ENCODE measurements at regions not wholly inside any gene's neighbourhood (a gene's known extent, or its start where the extent isn't known, plus 50 kb on each side); places are given as distances from the start of the nearest gene placed in this dataset.
"Not testable (repeated sequence)": the region's sequence is repeated elsewhere in the genome, so short reads cannot be mapped to it uniquely, and the experiment has no call there.

- Mint-ChIP-seq H3K27ac (no peak overlapping the region), H3K4me3 (no peak overlapping the region), H3K9me3 (no peaks in the 10 kb centered on the region), H3K36me3 (ENCODE audit: low read depth) (no peaks in the 10 kb centered on the region), H3K4me1 (ENCODE audit: low read depth) (no peaks in the 10 kb centered on the region), H3K27me3 (peaks cover 11% of the 10 kb centered on the region)
- ATAC-seq (no peak), DNase-seq (no peak)
- CTCF ChIA-PET, result no interaction called here
- TF ChIP-seq, protein P1, sequence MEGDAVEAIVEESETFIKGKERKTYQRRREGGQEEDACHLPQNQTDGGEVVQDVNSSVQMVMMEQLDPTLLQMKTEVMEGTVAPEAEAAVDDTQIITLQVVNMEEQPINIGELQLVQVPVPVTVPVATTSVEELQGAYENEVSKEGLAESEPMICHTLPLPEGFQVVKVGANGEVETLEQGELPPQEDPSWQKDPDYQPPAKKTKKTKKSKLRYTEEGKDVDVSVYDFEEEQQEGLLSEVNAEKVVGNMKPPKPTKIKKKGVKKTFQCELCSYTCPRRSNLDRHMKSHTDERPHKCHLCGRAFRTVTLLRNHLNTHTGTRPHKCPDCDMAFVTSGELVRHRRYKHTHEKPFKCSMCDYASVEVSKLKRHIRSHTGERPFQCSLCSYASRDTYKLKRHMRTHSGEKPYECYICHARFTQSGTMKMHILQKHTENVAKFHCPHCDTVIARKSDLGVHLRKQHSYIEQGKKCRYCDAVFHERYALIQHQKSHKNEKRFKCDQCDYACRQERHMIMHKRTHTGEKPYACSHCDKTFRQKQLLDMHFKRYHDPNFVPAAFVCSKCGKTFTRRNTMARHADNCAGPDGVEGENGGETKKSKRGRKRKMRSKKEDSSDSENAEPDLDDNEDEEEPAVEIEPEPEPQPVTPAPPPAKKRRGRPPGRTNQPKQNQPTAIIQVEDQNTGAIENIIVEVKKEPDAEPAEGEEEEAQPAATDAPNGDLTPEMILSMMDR (IDR thresholded peaks at IDR 0.05), result no peak
- POLR2A ChIA-PET, result no interaction called here
- intact Hi-C loops (cut with micrococcal nuclease), result no loop called here
Measured at GRCh38 chr10:45111509-45111908, 110.8 kb downstream of the ZNF22 start.

DNA sequence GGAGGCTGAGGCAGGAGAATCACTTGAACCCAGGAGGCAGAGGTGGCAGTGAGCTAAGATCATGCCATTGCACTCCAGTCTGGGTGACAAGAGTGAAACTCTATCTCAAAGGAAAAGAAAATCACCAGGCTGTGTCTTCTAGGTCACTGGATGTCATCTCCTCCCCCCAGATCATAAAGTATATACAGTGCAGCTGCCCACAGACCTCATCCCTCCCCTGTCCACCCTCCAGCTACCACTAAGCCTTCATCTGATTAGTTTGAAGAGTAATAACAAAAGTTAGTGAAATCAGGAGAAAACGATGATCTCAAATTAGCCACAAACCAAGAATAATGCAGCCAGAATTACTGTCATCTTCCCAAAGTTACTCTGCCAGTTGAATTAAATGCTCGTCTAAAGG is 117.2 kb downstream of the ZNF22 start:
- not testable (repeated sequence) for ATAC-seq

GRCh38 chr10:45118929-45119328 is 118.2 kb downstream of the ZNF22 start:
- ATAC-seq (no peak), DNase-seq (no peak)
- ChIA-PET CTCF (no interaction called here), POLR2A (no interaction called here)
- Mint-ChIP-seq H3K27ac (no peak overlapping the region), H3K9me3 (no peaks in the 10 kb centered on the region), H3K4me3 (no peak overlapping the region), H3K36me3 (ENCODE audit: low read depth) (no peaks in the 10 kb centered on the region), H3K4me1 (ENCODE audit: low read depth) (no peaks in the 10 kb centered on the region), H3K27me3 (peaks cover 2% of the 10 kb centered on the region)
- intact Hi-C loops (cut with micrococcal nuclease), result no loop called here
- TF ChIP-seq, protein P1 (IDR thresholded peaks at IDR 0.05), result no peak

More for the DNA sequence above, 117.2 kb downstream of the ZNF22 start:
- H3K4me1 Mint-ChIP-seq (ENCODE audit: low read depth); H3K27ac Mint-ChIP-seq; H3K27me3 Mint-ChIP-seq; H3K9me3 Mint-ChIP-seq; DNase-seq; intact Hi-C loops (cut with micrococcal nuclease); H3K36me3 Mint-ChIP-seq (ENCODE audit: low read depth); CTCF ChIA-PET; POLR2A ChIA-PET; H3K4me3 Mint-ChIP-seq: not testable (repeated sequence)

GRCh38 chr10:45122180-45122860 is 121.6 kb downstream of the ZNF22 start:
- H3K9me3 Mint-ChIP-seq; DNase-seq; ATAC-seq; CTCF ChIA-PET; H3K4me3 Mint-ChIP-seq; POLR2A ChIA-PET; H3K27ac Mint-ChIP-seq; intact Hi-C loops (cut with micrococcal nuclease); H3K36me3 Mint-ChIP-seq (ENCODE audit: low read depth); H3K27me3 Mint-ChIP-seq; H3K4me1 Mint-ChIP-seq (ENCODE audit: low read depth): not testable (repeated sequence)

GRCh38 chr10:45135443-45136198 is 134.9 kb downstream of the ZNF22 start:
- no peaks in the 10 kb centered on the region for H3K4me1 Mint-ChIP-seq (ENCODE audit: low read depth)
- no peaks in the 10 kb centered on the region for H3K36me3 Mint-ChIP-seq (ENCODE audit: low read depth)
- H3K9me3 Mint-ChIP-seq, result no peaks in the 10 kb centered on the region
- no peak overlapping the region for H3K4me3 Mint-ChIP-seq
- H3K27ac Mint-ChIP-seq, result no peak overlapping the region
- ChIA-PET CTCF (no interaction called here), POLR2A (no interaction called here)
- H3K27me3 Mint-ChIP-seq, result no peaks in the 10 kb centered on the region
- no peak for ATAC-seq
- DNase-seq, result no peak
- TF ChIP-seq, protein P1 (IDR thresholded peaks at IDR 0.05), result no peak
- intact Hi-C loops (cut with micrococcal nuclease), result no loop called here

DNA sequence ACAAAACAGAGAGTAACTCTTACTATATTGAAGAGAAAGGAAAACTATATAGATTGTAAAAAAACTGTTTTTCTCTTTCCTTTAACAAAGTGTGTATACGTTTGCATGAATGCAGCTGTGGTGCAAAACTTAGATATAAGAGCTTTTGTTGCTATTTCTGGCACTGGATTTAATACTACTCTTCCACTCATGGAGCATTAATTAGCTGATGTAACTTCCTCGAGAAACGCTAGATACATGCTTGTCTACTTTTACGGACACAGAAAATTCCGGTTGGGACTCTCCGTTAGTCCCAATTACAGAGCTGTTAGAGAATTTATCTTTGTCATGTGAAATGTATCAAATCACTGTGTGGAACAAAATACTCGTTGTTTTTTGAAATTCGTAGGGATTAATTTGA is 135.5 kb downstream of the ZNF22 start:
- no peak for DNase-seq
- ChIA-PET CTCF (no interaction called here), POLR2A (no interaction called here)
- Mint-ChIP-seq H3K4me1 (ENCODE audit: low read depth) (no peaks in the 10 kb centered on the region), H3K36me3 (ENCODE audit: low read depth) (no peaks in the 10 kb centered on the region), H3K4me3 (no peak overlapping the region), H3K27ac (no peak overlapping the region), H3K27me3 (no peaks in the 10 kb centered on the region), H3K9me3 (no peaks in the 10 kb centered on the region)
- ATAC-seq, result no peak
- intact Hi-C loops (cut with micrococcal nuclease), result no loop called here
- TF ChIP-seq, protein P1 (IDR thresholded peaks at IDR 0.05), result no peak
